ENCODE measurements at regions not wholly inside any gene's neighbourhood (a gene's known extent, or its start where the extent isn't known, plus 50 kb on each side); places are given as distances from the start of the nearest gene placed in this dataset.
A peak's percentile ranks its signal among the peaks of the same experiment; 100 is the strongest.

DNA sequence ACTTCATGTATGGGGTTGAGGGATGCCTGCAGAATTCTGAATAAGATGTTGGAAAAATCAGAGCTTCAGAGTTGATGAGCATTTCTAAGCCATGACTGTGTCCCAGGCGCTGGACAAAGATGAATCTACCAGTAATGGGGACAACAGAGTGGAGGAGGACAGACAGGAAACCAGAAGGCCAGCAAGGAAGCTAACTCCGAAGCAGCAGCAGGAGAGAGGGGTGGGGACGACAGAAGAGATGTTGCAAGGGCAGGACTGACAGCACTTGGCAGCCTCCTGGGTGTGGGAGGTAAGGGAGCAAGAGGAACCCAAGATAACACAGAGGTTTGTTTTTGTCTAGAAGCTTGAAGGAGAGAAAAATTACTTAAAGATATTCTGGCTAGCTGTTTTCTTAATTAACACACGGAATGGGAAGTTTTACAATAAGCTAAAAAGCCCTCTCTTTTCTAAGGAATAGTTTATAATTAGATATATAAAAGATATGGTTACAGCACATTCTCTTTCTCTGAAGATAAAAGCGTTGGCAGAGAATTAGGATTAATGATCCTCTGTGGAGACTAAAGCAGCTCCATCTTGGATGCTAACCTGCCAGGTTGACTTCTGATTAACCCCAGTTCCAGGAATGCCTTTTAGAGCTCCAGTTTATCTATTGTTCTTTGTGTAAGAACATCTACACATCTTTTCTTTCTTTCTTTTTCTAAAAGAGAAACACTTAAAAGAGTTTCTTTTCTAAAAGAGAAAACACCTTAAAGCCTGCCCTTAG, 92.7 kb downstream of the TENT5C start (continued):
- TF ChIP-seq MYNN (IDR thresholded peaks at IDR 0.05), result no peak
- TF ChIP-seq MYNN (CRISPR knock-in tag; IDR thresholded peaks at IDR 0.05), result no peak

GRCh38 chr1:117699953-117700352, 94.1 kb downstream of the TENT5C start:
- H3K27ac ChIP-seq (ENCODE audit: extremely low read depth, low read depth, low read length), result no peak overlapping the region
- FAIRE-seq (no peak), ATAC-seq (no peak), DNase-seq (ENCODE audit: extremely low read depth in 1 of 4, low spot score in 3 of 4) (no peak)
- H2AFZ ChIP-seq (ENCODE audit: low read depth, low read length), result no peak overlapping the region
- no TSS peak for BruUV-seq (replicated peaks)
- H3K9me1 ChIP-seq (ENCODE audit: control insufficient read depth, insufficient read depth, low read length), result no peaks in the 10 kb centered on the region
- no peaks in the 10 kb centered on the region for H3K79me2 ChIP-seq (ENCODE audit: control insufficient read depth, insufficient read depth, low read length)
- H4K20me1 ChIP-seq (replicated peaks; ENCODE audit: control insufficient read depth, insufficient read depth, low read length), result no peaks in the 10 kb centered on the region
- no peak overlapping the region for H3K9ac ChIP-seq (ENCODE audit: insufficient read depth in 1 of 2, low read depth in 2 of 2, low read length in 2 of 2)
- H3K36me3 ChIP-seq (ENCODE audit: control insufficient read depth, insufficient read depth, low read length), result no peaks in the 10 kb centered on the region
- TF ChIP-seq DIDO1 (tag; IDR thresholded peaks at IDR 0.05; ENCODE audit: low read depth), result no peak
- TF ChIP-seq HMGN3 (IDR thresholded peaks at IDR 0.05; ENCODE audit: borderline replicate concordance, extremely low read depth, insufficient read length, low read depth, low read length), result no peak
- TF ChIP-seq CEBPG (CRISPR knock-in tag; IDR thresholded peaks at IDR 0.05), result no peak
- TF ChIP-seq CEBPG (tag; conservative IDR thresholded peaks at IDR 0.05 in 1 of 2, IDR thresholded peaks at IDR 0.05 in 1 of 2), result peak in 1 of 2 experiments; percentile 53; a peak in 2 of 4 replicates
- TF ChIP-seq SRSF7 (optimal IDR thresholded peaks at IDR 0.05; ENCODE audit: low read depth, low read length), result no peak
- TF ChIP-seq ZNF561 (CRISPR knock-in tag; conservative IDR thresholded peaks at IDR 0.05), result no peak
- TF ChIP-seq CEBPB (tag; IDR thresholded peaks at IDR 0.05), result peak; percentile 74
- TF ChIP-seq, protein P1, sequence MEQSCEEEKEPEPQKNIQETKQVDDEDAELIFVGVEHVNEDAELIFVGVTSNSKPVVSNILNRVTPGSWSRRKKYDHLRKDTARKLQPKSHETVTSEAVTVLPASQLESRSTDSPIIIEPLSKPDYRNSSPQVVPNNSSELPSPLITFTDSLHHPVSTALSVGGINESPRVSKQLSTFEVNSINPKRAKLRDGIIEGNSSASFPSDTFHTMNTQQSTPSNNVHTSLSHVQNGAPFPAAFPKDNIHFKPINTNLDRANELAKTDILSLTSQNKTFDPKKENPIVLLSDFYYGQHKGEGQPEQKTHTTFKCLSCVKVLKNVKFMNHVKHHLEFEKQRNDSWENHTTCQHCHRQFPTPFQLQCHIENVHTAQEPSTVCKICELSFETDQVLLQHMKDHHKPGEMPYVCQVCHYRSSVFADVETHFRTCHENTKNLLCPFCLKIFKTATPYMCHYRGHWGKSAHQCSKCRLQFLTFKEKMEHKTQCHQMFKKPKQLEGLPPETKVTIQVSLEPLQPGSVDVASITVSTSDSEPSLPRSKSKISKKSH (CRISPR knock-in tag; IDR thresholded peaks at IDR 0.05), result no peak
- in situ Hi-C loops (cut with MboI), result no loop called here
- H3K4me3 ChIP-seq, result no peak overlapping the region
- no peaks in the 10 kb centered on the region for H3K27me3 ChIP-seq (ENCODE audit: control insufficient read depth in 2 of 2, insufficient read depth in 2 of 2, low read length in 2 of 2)
- H3K4me2 ChIP-seq (ENCODE audit: insufficient read depth, low read length), result no peak overlapping the region
- no peaks in the 10 kb centered on the region for H3K9me3 ChIP-seq (replicated peaks; ENCODE audit: control insufficient read depth, insufficient read depth, low read depth, low read length)
- ChIA-PET POLR2A (interaction anchor here (0.7 to 1.7 kb wide), 4 partner anchors 9 to 93 kb away, joined by 3 to 4 read pairs (median 3); no protein-coding TSS in a partner anchor), CTCF (ENCODE audit: low intra/inter-chr PET ratio) (no interaction called here)
- intact Hi-C loops (cut with micrococcal nuclease), result loop anchor here (10.0 kb wide), 1 partner anchor 195 kb away; no protein-coding TSS in a partner anchor
- H3K4me1 ChIP-seq (replicated peaks in 1 of 2; ENCODE audit: control insufficient read depth in 2 of 2, insufficient read depth in 2 of 2, low read length in 2 of 2), result peaks cover 9 to 40% of the 10 kb centered on the region in 2 experiments; a peak in 4 of 5 replicates
